B cell (primary cell): ENCODE measurements at regions not wholly inside any gene's neighbourhood (a gene's known extent, or its start where the extent isn't known, plus 50 kb on each side); places are given as distances from the start of the nearest gene placed in this dataset.

ENCODE experiments used
- ATAC-seq: fragments of 200-7000 bp; cut with Tn5 transposase; one replicate; pipeline ENCODE4 v1.10.0; 2021; ENCODE audit warnings: low read depth, mild to moderate bottlenecking, moderate number of reproducible peaks, moderate library complexity
- CTCF ChIA-PET: fragments of 350-600 bp; sonication (Branson Sonifier 250); formaldehyde crosslinking; loops from one replicate; lab custom pipeline; 2021; ENCODE audit warnings: antibody characterized with exemption, inconsistent platforms; lab: Charles Lee
- POLR2A ChIA-PET: fragments of 350-600 bp; sonication (Branson Sonifier 250); formaldehyde crosslinking; loops from one replicate; lab custom pipeline; 2021; ENCODE audit warnings: antibody characterized with exemption; lab: Charles Lee
- DNase-seq: peaks from one replicate; pipeline ENCODE4 v3.0.0; 2013
- H2AFZ ChIP-seq: 2 replicates; pipeline ENCODE4 v1.6.1; 2012; ENCODE audit warnings: mild to moderate bottlenecking, low read depth, low read length; ENCODE audit not compliant: insufficient read depth, poor library complexity, severe bottlenecking
- H3K27ac ChIP-seq, 2 donors: 1 replicate in 1 of 2; 2 replicates in 1 of 2; pipeline ENCODE4 v1.5.1; 2012 to 2013; ENCODE audit warnings: low read length in 2 of 2, mild to moderate bottlenecking in 2 of 2, moderate library complexity in 1 of 2
- H3K27me3 ChIP-seq, 4 experiments: fragments of 200-600 bp in 1 of 4; sonication (generic) in 1 of 4; replicated peaks in 1 of 4; 1 replicate in 2 of 4; 2 replicates in 2 of 4; pipeline versions ENCODE4 v1.6.1 to v1.7.0; 2013 to 2016; ENCODE audit warnings: low read length in 3 of 4, mild to moderate bottlenecking in 2 of 4, mixed read lengths in 1 of 4, moderate library complexity in 1 of 4; ENCODE audit not compliant: insufficient read depth in 4 of 4, control insufficient read depth in 3 of 4; ENCODE audit errors: control extremely low read depth in 1 of 4
- H3K36me3 ChIP-seq, 2 experiments: replicated peaks in 1 of 2; 1 replicate in 1 of 2; 2 replicates in 1 of 2; pipeline versions ENCODE4 v1.6.1 to v1.7.1; 2013; ENCODE audit warnings: low read length in 1 of 2; ENCODE audit not compliant: insufficient read depth in 2 of 2, control insufficient read depth in 1 of 2; ENCODE audit errors: control extremely low read depth in 1 of 2, extremely low read depth in 1 of 2
- H3K4me1 ChIP-seq, 2 donors: fragments of 200-600 bp in 1 of 2; sonication (generic) in 1 of 2; 1 replicate in 1 of 2; 2 replicates in 1 of 2; pipeline versions ENCODE4 v1.5.1 to v1.6.1; 2013 to 2017; ENCODE audit warnings: low read length in 2 of 2; ENCODE audit not compliant: control insufficient read depth in 2 of 2, insufficient read depth in 2 of 2
- H3K4me2 ChIP-seq: replicated peaks from 2 replicates; pipeline ENCODE3; 2012; ENCODE audit warnings: mild to moderate bottlenecking, low read depth, low read length; ENCODE audit not compliant: poor library complexity, severe bottlenecking
- H3K4me3 ChIP-seq, 5 experiments: fragments of 200-600 bp in 1 of 5; sonication (generic) in 1 of 5; 1 replicate in 3 of 5; 2 replicates in 2 of 5; pipeline versions ENCODE4 v1.5.1 to v1.7.0; 2011 to 2016; ENCODE audit warnings: low read length in 4 of 5, mild to moderate bottlenecking in 4 of 5, low read depth in 2 of 5, control low read depth in 1 of 5, moderate library complexity in 1 of 5; ENCODE audit not compliant: insufficient read depth in 1 of 5; ENCODE audit errors: control extremely low read depth in 1 of 5, extremely low read depth in 1 of 5
- H3K79me2 ChIP-seq: fragments of 200-600 bp; sonication (generic); one replicate; pipeline ENCODE4 v1.6.0; 2016; ENCODE audit warnings: low read length; ENCODE audit not compliant: control insufficient read depth, insufficient read depth
- H3K9ac ChIP-seq: fragments of 200-600 bp; sonication (generic); 2 replicates; pipeline ENCODE4 v1.6.1; 2017; ENCODE audit warnings: mild to moderate bottlenecking, low read length, moderate library complexity
- H3K9me3 ChIP-seq, 3 donors: one replicate each; pipeline versions ENCODE4 v1.6.1 to v1.7.1; 2013; ENCODE audit warnings: low read length in 2 of 3; ENCODE audit not compliant: control insufficient read depth in 2 of 3, insufficient read depth in 1 of 3; ENCODE audit errors: control extremely low read depth in 1 of 3
- H4K20me1 ChIP-seq: 2 replicates; pipeline ENCODE4 v1.6.0; 2012; ENCODE audit warnings: mild to moderate bottlenecking, low read length; ENCODE audit not compliant: insufficient read depth, control insufficient read depth, poor library complexity, severe bottlenecking
- H3K27ac Mint-ChIP-seq: one replicate; pipeline ENCODE4 v1.8.0; 2021; ENCODE audit warnings: mixed read lengths
- H3K27me3 Mint-ChIP-seq: one replicate; pipeline ENCODE4 v1.8.0; 2021; ENCODE audit warnings: mixed read lengths
- H3K4me1 Mint-ChIP-seq: one replicate; pipeline ENCODE4 v1.8.0; 2021; ENCODE audit warnings: mixed read lengths
- H3K4me3 Mint-ChIP-seq: one replicate; pipeline ENCODE4 v1.8.0; 2021; ENCODE audit warnings: mixed read lengths
- H3K9me3 Mint-ChIP-seq: one replicate; pipeline ENCODE4 v1.8.0; 2022; ENCODE audit warnings: mixed read lengths; ENCODE audit not compliant: insufficient read depth
- CTCF ChIP-seq: fragments of 200-600 bp; IDR thresholded peaks from one replicate; pipeline ENCODE4 v1.8.0; 2022; ENCODE audit warnings: antibody characterized with exemption, mild to moderate bottlenecking
- EZH2 ChIP-seq: IDR thresholded peaks from 2 replicates; pipeline ENCODE4 v1.6.1; 2012; ENCODE audit warnings: borderline replicate concordance, low read depth, mild to moderate bottlenecking, moderate library complexity, low read length; ENCODE audit not compliant: insufficient read depth, poor library complexity, severe bottlenecking
- WGBS: methylation state at CpG from one replicate; pipeline ENCODE4 v1.1.5; 2013; ENCODE audit warnings: missing lambda C conversion rate; ENCODE audit not compliant: insufficient coverage; 5-methylcytosine and 5-hydroxymethylcytosine counted together
- intact Hi-C: fragments of 100-400 bp; cut with micrococcal nuclease; formaldehyde crosslinking; loops from one replicate; pipeline ENCODE4 v1.10.0; 2022

GRCh38 chr1:53395671-53396215, 63.5 kb upstream of the DMRTB1 start:
- Mint-ChIP-seq H3K27me3 (no peaks in the 10 kb centered on the region), H3K9me3 (no peaks in the 10 kb centered on the region), H3K4me3 (no peak overlapping the region), H3K27ac (no peak overlapping the region), H3K4me1 (peaks cover 3% of the 10 kb centered on the region)
- DNase-seq (no peak), ATAC-seq (no peak)
- no peaks in the 10 kb centered on the region for H3K79me2 ChIP-seq
- ChIA-PET CTCF (interaction anchor here (1.1 to 12.9 kb wide), 2 partner anchors 108 to 116 kb away, joined by 4 to 350 read pairs; no protein-coding TSS in a partner anchor), POLR2A (no interaction called here)
- H3K9ac ChIP-seq: no peak overlapping the region
- no peaks in the 10 kb centered on the region for H3K9me3 ChIP-seq
- H4K20me1 ChIP-seq: no peaks in the 10 kb centered on the region
- intact Hi-C loops: no loop called here
- no peak overlapping the region for H3K4me3 ChIP-seq
- no peak overlapping the region for H3K4me2 ChIP-seq
- no peak overlapping the region for H2AFZ ChIP-seq
- H3K27me3 ChIP-seq: no peaks in the 10 kb centered on the region
- H3K27ac ChIP-seq: no peak overlapping the region
- H3K36me3 ChIP-seq: no peaks in the 10 kb centered on the region
- TF ChIP-seq CTCF (no peak), EZH2 (no peak)
- WGBS: 75% methylated on average over 10 of the region's 10 CpGs
- peaks cover 0 to 1% of the 10 kb centered on the region in 2 donors for H3K4me1 ChIP-seq

DNA sequence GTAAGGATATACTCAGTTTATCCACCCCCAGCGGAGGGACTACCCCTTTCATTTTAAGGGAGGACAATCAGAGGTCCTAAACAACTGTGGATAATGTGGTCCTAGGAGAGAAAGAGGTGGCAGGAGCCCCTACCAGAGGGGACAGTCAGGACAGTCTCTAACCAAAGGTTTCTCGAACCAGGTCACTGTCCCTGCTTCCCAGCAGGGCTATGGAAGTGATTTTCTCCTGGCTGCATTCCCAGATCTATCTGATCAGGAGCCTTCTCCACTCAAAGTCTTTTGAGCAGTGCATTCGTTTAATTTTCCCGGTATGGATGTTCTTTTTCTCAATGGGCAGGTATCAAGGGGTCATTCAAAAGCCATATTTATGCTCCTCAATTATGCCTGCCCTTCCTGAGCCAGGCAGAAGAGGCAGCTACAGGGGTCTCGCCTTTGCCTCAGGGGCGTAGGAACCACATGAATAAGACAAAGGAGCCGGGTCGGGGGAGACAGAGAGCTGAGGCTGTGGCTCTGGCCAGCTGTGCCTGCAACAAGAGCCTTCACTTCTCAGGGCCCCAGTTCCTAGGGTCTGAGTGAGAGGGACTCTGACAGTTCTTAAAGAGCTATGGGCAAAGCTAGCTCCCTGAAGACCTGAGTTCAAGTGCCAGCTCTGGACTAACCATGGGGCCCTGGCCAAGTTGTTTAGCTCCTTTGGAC, 62.5 kb upstream of the DMRTB1 start:
- CTCF ChIA-PET: interaction anchor here (1.1 to 12.9 kb wide), 3 partner anchors 109 to 357 kb away, joined by 4 to 350 read pairs (median 4); no protein-coding TSS in a partner anchor
- Histone ChIP-seq H3K4me1 (no peaks in the 10 kb centered on the region), H3K4me3 (no peak overlapping the region), H3K9ac (no peak overlapping the region), H3K4me2 (no peak overlapping the region), H2AFZ (no peak overlapping the region), H3K27me3 (no peaks in the 10 kb centered on the region), H3K27ac (no peak overlapping the region), H3K36me3 (no peaks in the 10 kb centered on the region), H3K79me2 (no peaks in the 10 kb centered on the region), H4K20me1 (no peaks in the 10 kb centered on the region), H3K9me3 (no peaks in the 10 kb centered on the region)
- POLR2A ChIA-PET: no interaction called here
- ATAC-seq: no peak
- H3K4me1 Mint-ChIP-seq: peaks cover 3% of the 10 kb centered on the region
- peaks cover 6% of the 10 kb centered on the region for H3K27me3 Mint-ChIP-seq
- no peak for DNase-seq
- H3K9me3 Mint-ChIP-seq: no peaks in the 10 kb centered on the region
- H3K4me3 Mint-ChIP-seq: no peak overlapping the region
- WGBS: 88% methylated on average over 5 of the region's 8 CpGs
- TF ChIP-seq EZH2 (no peak), CTCF (no peak)
- no peak overlapping the region for H3K27ac Mint-ChIP-seq
- intact Hi-C loops: no loop called here
